ENCODE measurements at regions not wholly inside any gene's neighbourhood (a gene's known extent, or its start where the extent isn't known, plus 50 kb on each side); places are given as distances from the start of the nearest gene placed in this dataset.

DNA sequence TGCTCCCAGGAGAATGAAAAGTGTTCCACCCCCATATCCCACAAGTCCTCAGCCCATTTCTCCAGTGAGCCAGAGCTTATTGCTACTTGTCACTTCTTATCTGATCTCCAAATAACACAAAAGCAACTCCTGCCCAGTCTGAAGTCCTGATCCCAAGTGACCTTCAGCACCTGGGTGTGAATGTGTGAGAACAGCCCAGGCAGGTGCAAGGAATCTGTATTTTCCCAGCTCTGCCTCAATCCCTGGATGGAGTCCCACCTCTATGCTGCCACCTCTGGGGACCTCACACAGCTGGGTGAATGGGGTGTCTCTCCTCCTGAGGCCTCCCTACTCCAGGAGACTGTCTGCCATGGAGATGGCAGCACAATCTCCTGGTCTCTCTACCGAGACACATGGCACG is 402.4 kb upstream of the PROX1 start:
- TF ChIP-seq ZNF384 (IDR thresholded peaks at IDR 0.05) (no peak), BHLHE40 (IDR thresholded peaks at IDR 0.05; ENCODE audit: borderline replicate concordance) (no peak)
